Sigmoid colon (tissue), 6 donors: ENCODE measurements at regions not wholly inside any gene's neighbourhood (a gene's known extent, or its start where the extent isn't known, plus 50 kb on each side); places are given as distances from the start of the nearest gene placed in this dataset.

Source experiments
- DNase-seq: peaks from one replicate; pipeline ENCODE4 v3.0.0-alpha.2; 2019
- H3K27ac ChIP-seq, 4 donors: fragments of 200-600 bp; sonication (generic); one replicate each; pipeline ENCODE4 v1.5.1; 2016 to 2019; ENCODE audit warnings: mild to moderate bottlenecking in 1 of 4
- H3K27me3 ChIP-seq, 3 donors: fragments of 200-600 bp; sonication (generic); one replicate each; pipeline ENCODE4 v1.5.1; 2019; ENCODE audit warnings: mild to moderate bottlenecking in 1 of 3
- H3K36me3 ChIP-seq, 4 donors: fragments of 200-600 bp; sonication (generic); one replicate each; pipeline ENCODE4 v1.5.1; 2016 to 2019
- H3K4me1 ChIP-seq, 4 donors: fragments of 200-600 bp; sonication (generic); one replicate each; pipeline ENCODE4 v1.5.1; 2017 to 2019
- H3K4me3 ChIP-seq, 4 donors: fragments of 200-600 bp; sonication (generic); one replicate each; pipeline ENCODE4 v1.5.1; 2017 to 2019; ENCODE audit warnings: mild to moderate bottlenecking in 2 of 4, moderate library complexity in 1 of 4
- H3K9me3 ChIP-seq, 4 donors: fragments of 200-600 bp in 3 of 4; sonication (generic) in 3 of 4; one replicate each; pipeline versions ENCODE4 v1.5.1 to v1.6.1; 2013 to 2019
- EP300 ChIP-seq, 4 donors: sonication (generic); formaldehyde crosslinking; IDR thresholded peaks; one replicate each; pipeline ENCODE4 v1.6.1; 2017; ENCODE audit warnings: antibody characterized with exemption in 4 of 4
- POLR2A ChIP-seq, 2 donors: fragments of 450-650 bp; IDR thresholded peaks; one replicate each; pipeline ENCODE4 v1.6.1; 2016; ENCODE audit warnings: antibody characterized with exemption in 2 of 2, mild to moderate bottlenecking in 2 of 2, moderate library complexity in 2 of 2
- POLR2AphosphoS5 ChIP-seq, 4 donors: sonication (generic); formaldehyde crosslinking; IDR thresholded peaks; one replicate each; pipeline ENCODE4 v1.6.1; 2017; ENCODE audit warnings: antibody characterized with exemption in 4 of 4
- WGBS, 2 donors: extraction: QIAGEN DNeasy Blood & Tissue Kit; methylation state at CpG; one replicate each; pipeline ENCODE4 v1.1.7; 2013; 5-methylcytosine and 5-hydroxymethylcytosine counted together
- intact Hi-C: fragments of 100-400 bp; cut with DNase I; formaldehyde crosslinking; loops from one replicate; pipeline ENCODE4 v1.15.1; 2023
- TF ChIP-seq, protein P1 (sequence below), 4 experiments: fragments of 450-650 bp in 3 of 4; fragments of 200-600 bp in 1 of 4; IDR thresholded peaks; one replicate each; pipeline ENCODE4 v1.5.1; 2016 to 2019; ENCODE audit warnings: antibody characterized with exemption in 4 of 4, mild to moderate bottlenecking in 3 of 4, moderate library complexity in 2 of 4
- donor health status: healthy with polysubstance abuse.
- donor health status: healthy.

DNA sequence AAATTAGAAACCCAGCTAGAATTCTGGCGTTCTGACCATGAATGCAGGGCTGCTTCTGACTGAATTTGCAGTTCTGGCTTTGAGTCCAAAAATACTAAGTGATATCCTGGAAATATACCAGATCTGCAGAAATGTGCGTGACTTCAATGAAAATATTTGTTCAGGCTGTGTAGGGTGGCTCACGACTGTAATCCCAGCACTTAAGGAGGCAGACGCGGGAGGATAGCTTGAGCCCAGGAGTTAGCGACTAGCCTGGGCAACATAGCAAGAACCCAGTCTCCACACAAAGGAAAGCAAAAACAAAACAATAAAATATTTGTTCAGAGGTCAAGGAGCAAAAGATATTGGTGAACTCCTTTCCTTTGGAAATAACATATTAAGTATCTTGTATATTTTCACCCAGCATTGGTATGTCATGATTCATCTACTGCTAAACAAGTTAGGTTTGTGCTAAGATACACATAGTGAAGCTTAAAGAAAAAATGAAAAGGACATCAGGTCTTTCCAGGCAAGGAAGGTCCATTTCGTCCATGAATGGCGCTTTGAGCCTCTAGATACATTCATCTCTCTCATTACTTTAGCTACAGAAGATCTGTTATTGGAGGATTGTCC lies 239.2 kb downstream of the CMPK2 start:
- H3K36me3 ChIP-seq, result no peaks in the 10 kb centered on the region
- intact Hi-C loops, result no loop called here
- WGBS, 2 donors, result 61 to 72% methylated on average over 8 of the region's 8 CpGs
- no peaks in the 10 kb centered on the region for H3K9me3 ChIP-seq
- H3K4me3 ChIP-seq, result no peak overlapping the region
- DNase-seq, result no peak
- TF ChIP-seq EP300 (IDR thresholded peaks at IDR 0.05) (no peak), POLR2AphosphoS5 (IDR thresholded peaks at IDR 0.05) (no peak), POLR2A (IDR thresholded peaks at IDR 0.05) (no peak)
- TF ChIP-seq, protein P1, sequence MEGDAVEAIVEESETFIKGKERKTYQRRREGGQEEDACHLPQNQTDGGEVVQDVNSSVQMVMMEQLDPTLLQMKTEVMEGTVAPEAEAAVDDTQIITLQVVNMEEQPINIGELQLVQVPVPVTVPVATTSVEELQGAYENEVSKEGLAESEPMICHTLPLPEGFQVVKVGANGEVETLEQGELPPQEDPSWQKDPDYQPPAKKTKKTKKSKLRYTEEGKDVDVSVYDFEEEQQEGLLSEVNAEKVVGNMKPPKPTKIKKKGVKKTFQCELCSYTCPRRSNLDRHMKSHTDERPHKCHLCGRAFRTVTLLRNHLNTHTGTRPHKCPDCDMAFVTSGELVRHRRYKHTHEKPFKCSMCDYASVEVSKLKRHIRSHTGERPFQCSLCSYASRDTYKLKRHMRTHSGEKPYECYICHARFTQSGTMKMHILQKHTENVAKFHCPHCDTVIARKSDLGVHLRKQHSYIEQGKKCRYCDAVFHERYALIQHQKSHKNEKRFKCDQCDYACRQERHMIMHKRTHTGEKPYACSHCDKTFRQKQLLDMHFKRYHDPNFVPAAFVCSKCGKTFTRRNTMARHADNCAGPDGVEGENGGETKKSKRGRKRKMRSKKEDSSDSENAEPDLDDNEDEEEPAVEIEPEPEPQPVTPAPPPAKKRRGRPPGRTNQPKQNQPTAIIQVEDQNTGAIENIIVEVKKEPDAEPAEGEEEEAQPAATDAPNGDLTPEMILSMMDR (IDR thresholded peaks at IDR 0.05), result no peak
- no peak overlapping the region for H3K27ac ChIP-seq
- no peaks in the 10 kb centered on the region for H3K4me1 ChIP-seq
- H3K27me3 ChIP-seq, result no peaks in the 10 kb centered on the region

DNA sequence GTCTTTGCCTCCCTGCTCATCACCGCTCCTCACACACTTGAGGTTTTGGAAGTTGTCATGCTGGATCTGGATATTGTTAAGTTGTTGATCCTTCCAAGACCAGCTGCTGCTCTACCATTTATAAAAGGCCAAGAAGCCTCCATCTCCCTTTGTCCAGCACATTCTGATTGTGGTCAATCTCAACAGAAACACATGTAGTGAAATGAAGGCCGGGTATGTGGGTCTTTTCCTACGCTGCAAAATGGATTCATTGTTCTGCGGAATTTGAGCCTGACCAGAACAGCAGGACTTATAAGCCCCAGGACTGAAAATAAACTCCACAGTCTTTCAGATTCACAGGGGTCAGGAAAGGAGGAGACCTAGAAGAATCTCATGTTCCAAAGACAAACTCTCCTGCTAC lies 238.4 kb downstream of the CMPK2 start:
- Histone ChIP-seq H3K4me3 (no peak overlapping the region), H3K36me3 (no peaks in the 10 kb centered on the region), H3K27me3 (no peaks in the 10 kb centered on the region), H3K9me3 (no peaks in the 10 kb centered on the region), H3K4me1 (no peaks in the 10 kb centered on the region), H3K27ac (no peak overlapping the region)
- no peak for TF ChIP-seq POLR2AphosphoS5 (IDR thresholded peaks at IDR 0.05)
- no peak for TF ChIP-seq POLR2A (IDR thresholded peaks at IDR 0.05)
- TF ChIP-seq, protein P1 (IDR thresholded peaks at IDR 0.05), result no peak
- no peak for TF ChIP-seq EP300 (IDR thresholded peaks at IDR 0.05)
- 87 to 89% methylated on average over 4 of the region's 4 CpGs for WGBS, 2 donors
- intact Hi-C loops, result no loop called here
- no peak for DNase-seq

DNA sequence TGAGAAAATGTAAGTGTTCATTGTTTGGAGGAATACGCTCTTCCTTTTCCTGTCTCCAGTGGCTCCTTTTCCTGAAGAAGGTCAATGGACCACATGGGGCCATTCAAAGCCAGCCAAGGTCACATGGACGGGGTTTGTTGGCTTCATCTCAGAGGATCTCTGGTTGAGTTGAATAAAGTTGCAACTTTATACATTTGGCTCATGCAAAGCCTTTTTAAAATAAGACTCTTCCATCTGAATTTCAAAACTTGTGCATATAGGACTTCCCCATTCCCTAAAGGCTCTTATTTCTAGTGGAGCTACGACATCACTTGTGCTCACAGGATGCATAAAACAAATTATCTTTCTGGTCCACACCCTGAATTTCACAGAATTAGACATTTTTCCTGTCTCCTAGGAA lies 235.5 kb downstream of the CMPK2 start:
- H3K4me1 ChIP-seq, result no peaks in the 10 kb centered on the region
- no peaks in the 10 kb centered on the region for H3K9me3 ChIP-seq
- no peak overlapping the region for H3K4me3 ChIP-seq
- intact Hi-C loops, result no loop called here
- DNase-seq, result no peak
- no peaks in the 10 kb centered on the region for H3K36me3 ChIP-seq
- 65 to 74% methylated on average over 3 of the region's 3 CpGs for WGBS, 2 donors
- H3K27ac ChIP-seq, result no peak overlapping the region
- H3K27me3 ChIP-seq, result no peaks in the 10 kb centered on the region
- TF ChIP-seq POLR2A (IDR thresholded peaks at IDR 0.05) (no peak), EP300 (IDR thresholded peaks at IDR 0.05) (no peak), POLR2AphosphoS5 (IDR thresholded peaks at IDR 0.05) (no peak)
- TF ChIP-seq, protein P1 (IDR thresholded peaks at IDR 0.05), result no peak

DNA sequence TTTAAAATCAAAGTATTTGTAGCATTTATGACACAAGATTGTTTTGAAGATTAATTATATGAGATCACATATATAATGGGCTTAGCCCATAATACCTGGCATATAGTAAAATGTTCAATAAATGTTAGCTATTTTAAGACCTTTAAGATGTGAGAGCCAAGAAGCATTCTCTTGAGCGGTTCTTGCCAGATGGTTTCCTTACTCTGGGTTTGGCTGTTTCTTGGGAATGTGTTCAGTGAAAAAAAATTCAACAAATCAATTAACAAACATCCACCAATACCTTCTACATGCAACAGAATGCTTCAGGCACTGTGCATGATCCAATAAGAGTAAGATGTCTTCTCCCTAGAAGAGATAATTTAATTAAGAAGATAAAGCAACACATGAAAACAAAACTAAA lies 230.4 kb downstream of the CMPK2 start:
- TF ChIP-seq POLR2A (IDR thresholded peaks at IDR 0.05) (no peak), POLR2AphosphoS5 (IDR thresholded peaks at IDR 0.05) (no peak), EP300 (IDR thresholded peaks at IDR 0.05) (no peak)
- TF ChIP-seq, protein P1 (IDR thresholded peaks at IDR 0.05), result no peak
- Histone ChIP-seq H3K9me3 (no peaks in the 10 kb centered on the region), H3K27ac (no peak overlapping the region), H3K36me3 (no peaks in the 10 kb centered on the region), H3K4me1 (no peaks in the 10 kb centered on the region), H3K4me3 (no peak overlapping the region), H3K27me3 (no peaks in the 10 kb centered on the region)
- WGBS, 2 donors, result 76 to 78% methylated on average over 1 of the region's 1 CpG
- intact Hi-C loops, result no loop called here
- DNase-seq, result no peak

GRCh38 chr2:6637330-6637729 lies 228.4 kb downstream of the CMPK2 start:
- Histone ChIP-seq H3K9me3 (no peaks in the 10 kb centered on the region), H3K27me3 (no peaks in the 10 kb centered on the region), H3K4me1 (no peaks in the 10 kb centered on the region), H3K36me3 (no peaks in the 10 kb centered on the region), H3K27ac (no peak overlapping the region), H3K4me3 (no peak overlapping the region)
- intact Hi-C loops, result no loop called here
- no peak for DNase-seq
- WGBS, 2 donors, result 42 to 60% methylated on average over 2 of the region's 2 CpGs
- no peak for TF ChIP-seq POLR2A (IDR thresholded peaks at IDR 0.05)
- no peak for TF ChIP-seq POLR2AphosphoS5 (IDR thresholded peaks at IDR 0.05)
- TF ChIP-seq, protein P1 (IDR thresholded peaks at IDR 0.05), result no peak
